Naive thymus-derived CD8-positive, alpha-beta T cell (primary cell): ENCODE measurements at regions not wholly inside any gene's neighbourhood (a gene's known extent, or its start where the extent isn't known, plus 50 kb on each side); places are given as distances from the start of the nearest gene placed in this dataset.

ENCODE experiments used
- ATAC-seq, 2 donors: fragments of 150-1000 bp; cut with Tn5 transposase in 1 of 2; sonication (Bioruptor Pico), chemical (Tn5 transposase) in 1 of 2; 1 replicate in 1 of 2; 2 replicates in 1 of 2; pipeline ENCODE4 v1.10.0; 2021; ENCODE audit warnings: mild to moderate bottlenecking in 2 of 2, moderate library complexity in 2 of 2
- POLR2A ChIA-PET: fragments of 350-600 bp; sonication (Branson Sonifier 250); formaldehyde crosslinking; loops from one replicate; lab custom pipeline; 2021; ENCODE audit warnings: antibody characterized with exemption; lab: Charles Lee
- DNase-seq, 10 donors: peaks; one replicate each; pipeline versions ENCODE4 v3.0.0 to v3.0.0-alpha.2; 2020 to 2022
- H3K27ac Mint-ChIP-seq, 10 donors: one replicate each; pipeline ENCODE4 v1.8.0; 2020 to 2022; ENCODE audit warnings: mild to moderate bottlenecking in 10 of 10, mixed read lengths in 10 of 10, moderate library complexity in 4 of 10, inconsistent platforms in 1 of 10
- H3K27me3 Mint-ChIP-seq, 5 donors: one replicate each; pipeline ENCODE4 v1.8.0; 2021 to 2022; ENCODE audit warnings: mixed read lengths in 5 of 5
- H3K36me3 Mint-ChIP-seq, 3 donors: one replicate each; pipeline ENCODE4 v1.8.0; 2020 to 2022; ENCODE audit warnings: mixed read lengths in 3 of 3, mild to moderate bottlenecking in 2 of 3, inconsistent platforms in 1 of 3
- H3K4me1 Mint-ChIP-seq, 4 donors: one replicate each; pipeline ENCODE4 v1.8.0; 2021 to 2022; ENCODE audit warnings: mixed read lengths in 4 of 4
- H3K4me3 Mint-ChIP-seq, 10 donors: one replicate each; pipeline ENCODE4 v1.8.0; 2020 to 2022; ENCODE audit warnings: mild to moderate bottlenecking in 10 of 10, mixed read lengths in 10 of 10, moderate library complexity in 6 of 10, inconsistent platforms in 1 of 10
- H3K9me3 Mint-ChIP-seq, 9 donors: one replicate each; pipeline ENCODE4 v1.8.0; 2020 to 2022; ENCODE audit warnings: mixed read lengths in 9 of 9, mild to moderate bottlenecking in 3 of 9, inconsistent platforms in 1 of 9, moderate library complexity in 1 of 9

GRCh38 chr1:203419558-203419957, 56.0 kb upstream of the PRELP start:
- Mint-ChIP-seq H3K4me3 (no peak overlapping the region), H3K27ac (no peak overlapping the region), H3K36me3 (no peaks in the 10 kb centered on the region), H3K27me3 (peaks cover 6 to 21% (median 13%) of the 10 kb centered on the region in 5 donors), H3K9me3 (peaks cover 0 to 21% (median 7%) of the 10 kb centered on the region in 9 donors), H3K4me1 (no peaks in the 10 kb centered on the region)
- POLR2A ChIA-PET = no interaction called here
- no peak for ATAC-seq
- DNase-seq = no peak

- ATAC-seq (no peak), DNase-seq (no peak)
- H3K4me3 Mint-ChIP-seq = no peak overlapping the region
- POLR2A ChIA-PET = no interaction called here
- peaks cover 11 to 21% (median 15%) of the 10 kb centered on the region in 5 donors for H3K27me3 Mint-ChIP-seq
- H3K27ac Mint-ChIP-seq = no peak overlapping the region
- H3K9me3 Mint-ChIP-seq = peaks cover 0 to 14% (median 2%) of the 10 kb centered on the region in 9 donors
- H3K4me1 Mint-ChIP-seq = no peaks in the 10 kb centered on the region
- H3K36me3 Mint-ChIP-seq = no peaks in the 10 kb centered on the region
Observed at GRCh38 chr1:203420263-203420662, 55.3 kb upstream of the PRELP start.

- ATAC-seq (no peak), DNase-seq (no peak)
- Mint-ChIP-seq H3K4me1 (no peaks in the 10 kb centered on the region), H3K4me3 (no peak overlapping the region), H3K9me3 (peaks cover 0 to 7% (median 0%) of the 10 kb centered on the region in 9 donors), H3K36me3 (no peaks in the 10 kb centered on the region), H3K27ac (no peak overlapping the region), H3K27me3 (peaks cover 9 to 29% (median 18%) of the 10 kb centered on the region in 5 donors)
- POLR2A ChIA-PET = no interaction called here
Observed at GRCh38 chr1:203421246-203421645, 54.4 kb upstream of the PRELP start.

GRCh38 chr1:203422116-203422515, 53.5 kb upstream of the PRELP start:
- Mint-ChIP-seq H3K27ac (peak overlapping the region in 1 of 10 donors; percentile 57), H3K9me3 (no peaks in the 10 kb centered on the region), H3K27me3 (peaks cover 14 to 38% (median 24%) of the 10 kb centered on the region in 5 donors), H3K36me3 (no peaks in the 10 kb centered on the region), H3K4me1 (no peaks in the 10 kb centered on the region), H3K4me3 (no peak overlapping the region)
- DNase-seq (no peak), ATAC-seq (no peak)
- POLR2A ChIA-PET = no interaction called here

- Mint-ChIP-seq H3K36me3 (no peaks in the 10 kb centered on the region), H3K4me1 (no peaks in the 10 kb centered on the region), H3K27me3 (peaks cover 16 to 43% (median 27%) of the 10 kb centered on the region in 5 donors), H3K27ac (no peak overlapping the region), H3K4me3 (no peak overlapping the region), H3K9me3 (no peaks in the 10 kb centered on the region)
- ATAC-seq (no peak), DNase-seq (no peak)
- POLR2A ChIA-PET = no interaction called here
Observed at GRCh38 chr1:203422656-203423055, 53.0 kb upstream of the PRELP start.

GRCh38 chr1:203424285-203424684, 51.3 kb upstream of the PRELP start:
- Mint-ChIP-seq H3K27me3 (peaks cover 27 to 48% (median 29%) of the 10 kb centered on the region in 5 donors), H3K36me3 (no peaks in the 10 kb centered on the region), H3K9me3 (no peaks in the 10 kb centered on the region), H3K27ac (no peak overlapping the region), H3K4me1 (no peaks in the 10 kb centered on the region), H3K4me3 (no peak overlapping the region)
- DNase-seq (no peak), ATAC-seq (no peak)
- POLR2A ChIA-PET = no interaction called here

- POLR2A ChIA-PET = no interaction called here
- H3K27me3 Mint-ChIP-seq = peaks cover 27 to 51% (median 33%) of the 10 kb centered on the region in 5 donors
- H3K9me3 Mint-ChIP-seq = no peaks in the 10 kb centered on the region
- H3K4me3 Mint-ChIP-seq = no peak overlapping the region
- H3K4me1 Mint-ChIP-seq = no peaks in the 10 kb centered on the region
- ATAC-seq (no peak), DNase-seq (no peak)
- no peaks in the 10 kb centered on the region for H3K36me3 Mint-ChIP-seq
- peak overlapping the region in 1 of 10 donors; percentile 33 for H3K27ac Mint-ChIP-seq
Observed at GRCh38 chr1:203424861-203425662, 50.5 kb upstream of the PRELP start.

GRCh38 chr1:203425663-203425975, 50.0 kb upstream of the PRELP start:
- no peaks in the 10 kb centered on the region for H3K36me3 Mint-ChIP-seq
- peaks cover 27 to 51% (median 33%) of the 10 kb centered on the region in 5 donors for H3K27me3 Mint-ChIP-seq
- no peaks in the 10 kb centered on the region for H3K9me3 Mint-ChIP-seq
- no peak overlapping the region for H3K4me3 Mint-ChIP-seq
- no peak overlapping the region for H3K27ac Mint-ChIP-seq
- ATAC-seq (no peak), DNase-seq (no peak)
- POLR2A ChIA-PET = no interaction called here
- no peaks in the 10 kb centered on the region for H3K4me1 Mint-ChIP-seq
